Thyroid gland (tissue), 4 donors: ENCODE measurements at regions not wholly inside any gene's neighbourhood (a gene's known extent, or its start where the extent isn't known, plus 50 kb on each side); places are given as distances from the start of the nearest gene placed in this dataset.

Experiments
- DNase-seq, 2 donors: peaks; one replicate each; pipeline ENCODE4 v3.0.0-alpha.2; 2019
- H3K27ac ChIP-seq, 3 donors: fragments of 200-600 bp; sonication (generic); 1 replicate in 2 of 3; 2 replicates in 1 of 3; pipeline ENCODE4 v1.5.1; 2016 to 2019; ENCODE audit warnings: mild to moderate bottlenecking in 1 of 3, moderate library complexity in 1 of 3
- H3K27me3 ChIP-seq: fragments of 200-600 bp; sonication (generic); one replicate; pipeline ENCODE4 v1.5.1; 2019
- H3K36me3 ChIP-seq, 2 donors: fragments of 200-600 bp; sonication (generic); one replicate each; pipeline ENCODE4 v1.5.1; 2016 to 2019
- H3K4me1 ChIP-seq, 2 donors: fragments of 200-600 bp; sonication (generic); one replicate each; pipeline ENCODE4 v1.5.1; 2017 to 2019
- H3K4me3 ChIP-seq, 3 donors: fragments of 200-600 bp; sonication (generic); replicated peaks in 1 of 3; 1 replicate in 2 of 3; 2 replicates in 1 of 3; pipeline ENCODE4 v1.5.1; 2016; ENCODE audit warnings: mild to moderate bottlenecking in 1 of 3
- H3K9me3 ChIP-seq: fragments of 200-600 bp; sonication (generic); one replicate; pipeline ENCODE4 v1.5.1; 2017
- POLR2A ChIP-seq, 2 donors: fragments of 450-650 bp; IDR thresholded peaks; one replicate each; pipeline ENCODE4 v1.6.1; 2017; ENCODE audit warnings: antibody characterized with exemption in 2 of 2, mild to moderate bottlenecking in 2 of 2, moderate library complexity in 1 of 2
- WGBS, 2 donors: methylation state at CpG; one replicate each; pipeline ENCODE4 v1.1.5; 2017; 5-methylcytosine and 5-hydroxymethylcytosine counted together
- intact Hi-C: fragments of 100-400 bp; cut with DNase I; formaldehyde crosslinking; loops from one replicate; pipeline ENCODE4 v1.15.1; 2023
- TF ChIP-seq, protein P1 (sequence below), 6 experiments: fragments of 200-600 bp in 3 of 6; fragments of 450-650 bp in 3 of 6; sonication (generic) in 3 of 6; IDR thresholded peaks; one replicate each; pipeline ENCODE4 v1.5.1; 2016 to 2019; ENCODE audit warnings: antibody characterized with exemption in 6 of 6, mild to moderate bottlenecking in 2 of 6, inconsistent platforms in 1 of 6, moderate library complexity in 1 of 6

DNA sequence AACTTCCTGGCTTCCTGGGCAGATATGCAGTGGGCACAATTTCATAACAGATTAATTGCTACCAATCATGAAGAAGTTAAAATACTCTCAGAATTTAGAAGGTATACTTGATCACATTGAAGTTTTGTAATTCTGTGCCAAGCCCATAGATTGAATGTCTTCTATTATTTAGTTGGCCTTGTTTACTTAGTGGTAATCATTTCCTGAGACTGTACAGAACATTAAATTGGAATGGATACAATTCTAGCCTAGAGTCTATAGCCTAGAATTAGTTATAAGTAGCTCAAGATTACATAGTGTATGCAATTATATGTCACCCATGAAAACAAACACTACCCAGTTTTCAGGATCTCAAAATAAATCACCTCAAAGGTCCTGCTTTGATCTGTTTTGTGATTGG, 615.8 kb downstream of the XIRP2 start:
- no peaks in the 10 kb centered on the region for H3K4me1 ChIP-seq
- H3K27me3 ChIP-seq, result no peaks in the 10 kb centered on the region
- H3K27ac ChIP-seq, result no peak overlapping the region
- no peaks in the 10 kb centered on the region for H3K36me3 ChIP-seq
- DNase-seq, result no peak
- H3K4me3 ChIP-seq, result no peak overlapping the region
- no peaks in the 10 kb centered on the region for H3K9me3 ChIP-seq
- intact Hi-C loops, result no loop called here
- TF ChIP-seq, protein P1, sequence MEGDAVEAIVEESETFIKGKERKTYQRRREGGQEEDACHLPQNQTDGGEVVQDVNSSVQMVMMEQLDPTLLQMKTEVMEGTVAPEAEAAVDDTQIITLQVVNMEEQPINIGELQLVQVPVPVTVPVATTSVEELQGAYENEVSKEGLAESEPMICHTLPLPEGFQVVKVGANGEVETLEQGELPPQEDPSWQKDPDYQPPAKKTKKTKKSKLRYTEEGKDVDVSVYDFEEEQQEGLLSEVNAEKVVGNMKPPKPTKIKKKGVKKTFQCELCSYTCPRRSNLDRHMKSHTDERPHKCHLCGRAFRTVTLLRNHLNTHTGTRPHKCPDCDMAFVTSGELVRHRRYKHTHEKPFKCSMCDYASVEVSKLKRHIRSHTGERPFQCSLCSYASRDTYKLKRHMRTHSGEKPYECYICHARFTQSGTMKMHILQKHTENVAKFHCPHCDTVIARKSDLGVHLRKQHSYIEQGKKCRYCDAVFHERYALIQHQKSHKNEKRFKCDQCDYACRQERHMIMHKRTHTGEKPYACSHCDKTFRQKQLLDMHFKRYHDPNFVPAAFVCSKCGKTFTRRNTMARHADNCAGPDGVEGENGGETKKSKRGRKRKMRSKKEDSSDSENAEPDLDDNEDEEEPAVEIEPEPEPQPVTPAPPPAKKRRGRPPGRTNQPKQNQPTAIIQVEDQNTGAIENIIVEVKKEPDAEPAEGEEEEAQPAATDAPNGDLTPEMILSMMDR (IDR thresholded peaks at IDR 0.05), result no peak
- no peak for TF ChIP-seq POLR2A (IDR thresholded peaks at IDR 0.05)

DNA sequence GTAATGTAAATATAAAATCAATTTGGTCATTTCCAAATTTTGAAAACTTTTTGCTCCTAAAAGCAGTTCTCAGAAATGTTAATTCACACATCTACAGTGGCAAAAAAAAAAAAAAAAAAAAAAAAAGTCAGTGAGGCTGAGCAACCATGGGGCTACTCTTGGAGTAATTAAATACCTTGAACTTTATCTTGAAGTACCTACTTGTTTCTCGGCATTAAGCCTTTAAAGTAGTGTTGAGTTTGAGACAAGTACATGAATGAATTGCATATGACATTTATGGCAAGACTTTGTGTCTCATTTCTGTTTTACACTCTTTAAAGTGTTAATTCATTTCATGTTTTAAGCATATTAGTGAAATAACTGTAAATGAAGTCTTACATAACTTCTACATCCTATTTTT, 613.3 kb downstream of the XIRP2 start:
- no peak for DNase-seq
- TF ChIP-seq, protein P1 (IDR thresholded peaks at IDR 0.05), result no peak
- TF ChIP-seq POLR2A (IDR thresholded peaks at IDR 0.05), result no peak
- Histone ChIP-seq H3K4me1 (no peaks in the 10 kb centered on the region), H3K36me3 (no peaks in the 10 kb centered on the region), H3K27ac (no peak overlapping the region), H3K27me3 (no peaks in the 10 kb centered on the region), H3K9me3 (no peaks in the 10 kb centered on the region), H3K4me3 (no peak overlapping the region)
- WGBS, 2 donors, result 28 to 49% methylated on average over 1 of the region's 1 CpG
- intact Hi-C loops, result no loop called here

DNA sequence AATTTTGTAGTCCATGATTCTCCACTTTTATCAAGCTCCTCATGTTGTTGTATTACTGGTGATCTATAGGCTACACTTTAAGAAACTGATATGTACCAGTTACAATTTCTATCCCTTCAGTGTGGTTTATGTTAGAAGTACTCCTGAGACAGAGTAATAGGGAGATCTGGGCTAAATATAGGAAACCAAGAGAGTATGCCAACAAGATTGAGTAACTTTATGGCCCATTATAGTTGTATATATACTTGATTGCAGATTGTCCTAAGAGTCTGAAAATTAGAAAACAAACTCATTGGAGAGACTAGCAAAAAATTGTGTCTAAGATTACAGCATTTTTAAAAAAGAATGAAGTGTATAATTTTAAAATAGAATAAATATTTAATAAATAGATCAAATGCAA, 605.6 kb downstream of the XIRP2 start:
- Histone ChIP-seq H3K27ac (no peak overlapping the region), H3K4me1 (no peaks in the 10 kb centered on the region), H3K27me3 (no peaks in the 10 kb centered on the region), H3K9me3 (no peaks in the 10 kb centered on the region), H3K4me3 (no peak overlapping the region), H3K36me3 (no peaks in the 10 kb centered on the region)
- intact Hi-C loops, result no loop called here
- no peak for TF ChIP-seq POLR2A (IDR thresholded peaks at IDR 0.05)
- TF ChIP-seq, protein P1 (IDR thresholded peaks at IDR 0.05), result no peak
- no peak for DNase-seq

DNA sequence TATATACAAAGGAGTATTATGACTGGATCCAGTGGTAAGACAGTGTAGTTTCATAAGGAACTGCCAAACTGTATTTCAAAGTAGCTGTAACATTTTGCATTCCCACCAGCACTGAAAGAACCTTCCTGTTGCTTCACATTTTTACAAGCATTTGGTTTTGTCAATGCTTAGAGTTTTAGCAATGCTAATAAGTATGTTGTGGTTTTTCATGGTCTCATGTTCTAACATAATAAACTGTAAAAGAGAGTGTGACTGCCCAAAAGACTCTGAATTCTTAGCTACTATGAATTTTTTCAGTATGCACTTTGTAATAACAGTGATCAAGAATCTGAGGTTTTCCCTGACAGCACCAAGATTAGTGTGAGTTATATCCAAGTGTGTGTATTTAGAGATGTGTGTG, 604.2 kb downstream of the XIRP2 start:
- Histone ChIP-seq H3K36me3 (no peaks in the 10 kb centered on the region), H3K27me3 (no peaks in the 10 kb centered on the region), H3K4me3 (no peak overlapping the region), H3K4me1 (no peaks in the 10 kb centered on the region), H3K9me3 (no peaks in the 10 kb centered on the region), H3K27ac (no peak overlapping the region)
- DNase-seq, result no peak
- intact Hi-C loops, result no loop called here
- no peak for TF ChIP-seq POLR2A (IDR thresholded peaks at IDR 0.05)
- TF ChIP-seq, protein P1 (IDR thresholded peaks at IDR 0.05), result no peak

DNA sequence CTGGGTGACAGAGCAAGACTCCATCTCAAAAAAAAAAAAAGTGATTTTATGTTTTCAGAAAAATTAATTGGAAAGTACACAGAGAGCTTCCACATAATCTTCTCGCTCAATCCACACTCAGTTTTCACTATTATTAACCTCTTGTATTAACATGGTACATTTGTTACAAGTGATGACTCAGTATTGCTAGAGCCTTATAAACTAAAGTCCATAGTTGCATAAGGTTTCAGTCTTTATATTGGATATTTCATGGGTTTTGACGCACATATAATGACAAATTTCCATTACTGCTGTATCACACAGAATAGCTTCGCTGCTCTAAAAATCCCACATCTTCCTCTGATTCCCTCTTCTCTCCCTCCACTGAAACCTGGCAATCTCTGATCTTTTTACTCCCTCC, 603.5 kb downstream of the XIRP2 start:
- Histone ChIP-seq H3K9me3 (no peaks in the 10 kb centered on the region), H3K27me3 (no peaks in the 10 kb centered on the region), H3K4me1 (no peaks in the 10 kb centered on the region), H3K36me3 (no peaks in the 10 kb centered on the region), H3K4me3 (no peak overlapping the region), H3K27ac (no peak overlapping the region)
- no peak for DNase-seq
- TF ChIP-seq, protein P1 (IDR thresholded peaks at IDR 0.05), result no peak
- TF ChIP-seq POLR2A (IDR thresholded peaks at IDR 0.05), result no peak
- intact Hi-C loops, result no loop called here
- 93 to 96% methylated on average over 3 of the region's 3 CpGs for WGBS, 2 donors
